ENCODE measurements at regions not wholly inside any gene's neighbourhood (a gene's known extent, or its start where the extent isn't known, plus 50 kb on each side); places are given as distances from the start of the nearest gene placed in this dataset.

- intact Hi-C loops (cut with DNase I, micrococcal nuclease): no loop called here
- Histone ChIP-seq H3K4me3 (ENCODE audit: low read length) (no peak overlapping the region), H3K27me3 (ENCODE audit: control insufficient read depth in 1 of 2, insufficient read depth in 2 of 2, low read length in 2 of 2) (no peaks in the 10 kb centered on the region), H3K27ac (ENCODE audit: low read depth in 1 of 2, low read length in 2 of 2) (no peak overlapping the region), H3K9me3 (ENCODE audit: control insufficient read depth in 1 of 2, insufficient read depth in 1 of 2, low read length in 2 of 2) (no peaks in the 10 kb centered on the region), H3K4me1 (ENCODE audit: insufficient read depth, low read length) (no peaks in the 10 kb centered on the region), H3K36me3 (ENCODE audit: insufficient read depth, low read length) (no peaks in the 10 kb centered on the region)
- DNase-seq (no peak), ATAC-seq (ENCODE audit: poor library complexity) (no peak)
- CTCF ChIA-PET: no interaction called here
- POLR2A ChIA-PET: no interaction called here
- TF ChIP-seq CTCF (IDR thresholded peaks at IDR 0.05): no peak
- Mint-ChIP-seq H3K4me1 (ENCODE audit: low read depth) (no peaks in the 10 kb centered on the region), H3K36me3 (ENCODE audit: low read depth) (no peaks in the 10 kb centered on the region), H3K27me3 (no peaks in the 10 kb centered on the region), H3K27ac (no peak overlapping the region), H3K4me3 (no peak overlapping the region), H3K9me3 (peaks cover 3% of the 10 kb centered on the region)
Observed at GRCh38 chr9:16045651-16046280, 492.9 kb downstream of the CCDC171 start.

GRCh38 chr9:16046713-16047112 is 493.9 kb downstream of the CCDC171 start:
- no peak for DNase-seq
- Histone ChIP-seq H3K9me3 (ENCODE audit: control insufficient read depth in 1 of 2, insufficient read depth in 1 of 2, low read length in 2 of 2) (no peaks in the 10 kb centered on the region), H3K27ac (ENCODE audit: low read depth in 1 of 2, low read length in 2 of 2) (no peak overlapping the region), H3K4me3 (ENCODE audit: low read length) (no peak overlapping the region), H3K27me3 (ENCODE audit: control insufficient read depth in 1 of 2, insufficient read depth in 2 of 2, low read length in 2 of 2) (no peaks in the 10 kb centered on the region), H3K36me3 (ENCODE audit: insufficient read depth, low read length) (no peaks in the 10 kb centered on the region), H3K4me1 (ENCODE audit: insufficient read depth, low read length) (no peaks in the 10 kb centered on the region)
- ChIA-PET CTCF (no interaction called here), POLR2A (no interaction called here)
- no peak for ATAC-seq (ENCODE audit: poor library complexity)
- Mint-ChIP-seq H3K27ac (no peak overlapping the region), H3K4me1 (ENCODE audit: low read depth) (no peaks in the 10 kb centered on the region), H3K4me3 (no peak overlapping the region), H3K27me3 (no peaks in the 10 kb centered on the region), H3K9me3 (peaks cover 3% of the 10 kb centered on the region), H3K36me3 (ENCODE audit: low read depth) (no peaks in the 10 kb centered on the region)
- intact Hi-C loops (cut with DNase I, micrococcal nuclease): no loop called here
- no peak for TF ChIP-seq CTCF (IDR thresholded peaks at IDR 0.05)

- POLR2A ChIA-PET: no interaction called here
- Histone ChIP-seq H3K27me3 (ENCODE audit: control insufficient read depth in 1 of 2, insufficient read depth in 2 of 2, low read length in 2 of 2) (no peaks in the 10 kb centered on the region), H3K4me3 (ENCODE audit: low read length) (no peak overlapping the region), H3K4me1 (ENCODE audit: insufficient read depth, low read length) (no peaks in the 10 kb centered on the region), H3K27ac (ENCODE audit: low read depth in 1 of 2, low read length in 2 of 2) (no peak overlapping the region), H3K9me3 (ENCODE audit: control insufficient read depth in 1 of 2, insufficient read depth in 1 of 2, low read length in 2 of 2) (no peaks in the 10 kb centered on the region), H3K36me3 (ENCODE audit: insufficient read depth, low read length) (no peaks in the 10 kb centered on the region)
- no peak for ATAC-seq (ENCODE audit: poor library complexity)
- H3K36me3 Mint-ChIP-seq (ENCODE audit: low read depth): no peaks in the 10 kb centered on the region
- no peak for DNase-seq
- H3K4me1 Mint-ChIP-seq (ENCODE audit: low read depth): no peaks in the 10 kb centered on the region
- intact Hi-C loops (cut with DNase I, micrococcal nuclease): no loop called here
- peaks cover 3% of the 10 kb centered on the region for H3K9me3 Mint-ChIP-seq
- no peak overlapping the region for H3K4me3 Mint-ChIP-seq
- no peak for TF ChIP-seq CTCF (IDR thresholded peaks at IDR 0.05)
- CTCF ChIA-PET: no interaction called here
- H3K27ac Mint-ChIP-seq: no peak overlapping the region
- H3K27me3 Mint-ChIP-seq: no peaks in the 10 kb centered on the region
Observed at GRCh38 chr9:16048129-16048528, 495.3 kb downstream of the CCDC171 start.

All from CD4-positive, alpha-beta T cell (primary cell).